ENCODE measurements at regions not wholly inside any gene's neighbourhood (a gene's known extent, or its start where the extent isn't known, plus 50 kb on each side); places are given as distances from the start of the nearest gene placed in this dataset.

GRCh38 chr10:10956681-10957542 is 60.8 kb upstream of the CELF2 start:
- no peak for DNase-seq (ENCODE audit: low spot score)

GRCh38 chr10:10958041-10958440 is 59.6 kb upstream of the CELF2 start:
- no peak for DNase-seq (ENCODE audit: low spot score)

- DNase-seq (ENCODE audit: low spot score) = no peak
Observed at GRCh38 chr10:10959666-10960065, 58.0 kb upstream of the CELF2 start.

GRCh38 chr10:10960534-10960933 is 57.1 kb upstream of the CELF2 start:
- DNase-seq (ENCODE audit: low spot score) = no peak

GRCh38 chr10:10961072-10961471 is 56.6 kb upstream of the CELF2 start:
- no peak for DNase-seq (ENCODE audit: low spot score)

GRCh38 chr10:10967029-10967428 is 50.6 kb upstream of the CELF2 start:
- no peak for DNase-seq (ENCODE audit: low spot score)

GRCh38 chr10:10967581-10968256 is 50.0 kb upstream of the CELF2 start:
- no peak for DNase-seq (ENCODE audit: low spot score)

All from AG20443 (cell line).